ENCODE measurements at regions not wholly inside any gene's neighbourhood (a gene's known extent, or its start where the extent isn't known, plus 50 kb on each side); places are given as distances from the start of the nearest gene placed in this dataset.

DNA sequence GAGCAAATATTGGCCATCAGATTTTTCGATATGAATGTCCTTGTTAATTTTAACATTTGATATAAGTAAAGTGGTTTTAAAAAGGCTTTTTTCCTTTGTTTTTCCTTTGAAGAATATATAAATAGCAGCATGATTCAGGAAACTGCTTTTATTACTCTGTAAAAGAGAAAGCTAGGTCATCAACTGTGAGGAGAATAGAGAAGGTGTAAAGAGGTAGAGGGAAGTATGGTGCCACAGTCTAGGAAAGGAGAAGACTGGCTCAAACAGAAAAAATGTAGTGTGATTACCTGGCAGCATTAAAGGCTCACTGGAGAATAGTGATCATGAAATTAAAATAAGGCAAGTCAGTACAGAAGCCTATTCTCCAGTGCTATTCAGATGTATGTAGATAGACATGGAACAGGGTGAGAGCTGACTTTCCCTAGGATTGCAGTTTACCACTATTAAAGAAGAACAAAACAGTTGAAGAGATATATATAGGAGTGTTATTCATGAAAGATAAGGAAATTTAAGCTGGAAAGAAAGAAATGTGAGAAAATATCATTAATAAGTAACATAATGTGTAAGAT, 1115.9 kb upstream of the PCDH9 start:
- Mint-ChIP-seq H3K4me1 (no peaks in the 10 kb centered on the region), H3K27ac (no peak overlapping the region), H3K27me3 (no peaks in the 10 kb centered on the region), H3K4me3 (no peak overlapping the region), H3K9me3 (peaks cover 10 to 28% (median 19%) of the 10 kb centered on the region in 9 donors), H3K36me3 (no peaks in the 10 kb centered on the region)
- ATAC-seq, result no peak
- POLR2A ChIA-PET, result no interaction called here
- no peak for DNase-seq

GRCh38 chr13:68323124-68323523, 1093.0 kb upstream of the PCDH9 start:
- Mint-ChIP-seq H3K27me3 (no peaks in the 10 kb centered on the region), H3K9me3 (peaks cover 14 to 61% (median 34%) of the 10 kb centered on the region in 9 donors), H3K27ac (no peak overlapping the region), H3K4me3 (no peak overlapping the region), H3K4me1 (no peaks in the 10 kb centered on the region), H3K36me3 (peaks cover 0 to 9% (median 0%) of the 10 kb centered on the region in 3 donors)
- ATAC-seq, result no peak
- POLR2A ChIA-PET, result no interaction called here
- no peak for DNase-seq

- peaks cover 0 to 9% (median 0%) of the 10 kb centered on the region in 3 donors for H3K36me3 Mint-ChIP-seq
- no peak for DNase-seq
- H3K4me1 Mint-ChIP-seq, result no peaks in the 10 kb centered on the region
- H3K27ac Mint-ChIP-seq, result no peak overlapping the region
- ATAC-seq, result no peak
- H3K4me3 Mint-ChIP-seq, result no peak overlapping the region
- H3K9me3 Mint-ChIP-seq, result peaks cover 13 to 66% (median 30%) of the 10 kb centered on the region in 9 donors
- no peaks in the 10 kb centered on the region for H3K27me3 Mint-ChIP-seq
- POLR2A ChIA-PET, result no interaction called here
Observed at GRCh38 chr13:68319384-68319783, 1089.2 kb upstream of the PCDH9 start.

DNA sequence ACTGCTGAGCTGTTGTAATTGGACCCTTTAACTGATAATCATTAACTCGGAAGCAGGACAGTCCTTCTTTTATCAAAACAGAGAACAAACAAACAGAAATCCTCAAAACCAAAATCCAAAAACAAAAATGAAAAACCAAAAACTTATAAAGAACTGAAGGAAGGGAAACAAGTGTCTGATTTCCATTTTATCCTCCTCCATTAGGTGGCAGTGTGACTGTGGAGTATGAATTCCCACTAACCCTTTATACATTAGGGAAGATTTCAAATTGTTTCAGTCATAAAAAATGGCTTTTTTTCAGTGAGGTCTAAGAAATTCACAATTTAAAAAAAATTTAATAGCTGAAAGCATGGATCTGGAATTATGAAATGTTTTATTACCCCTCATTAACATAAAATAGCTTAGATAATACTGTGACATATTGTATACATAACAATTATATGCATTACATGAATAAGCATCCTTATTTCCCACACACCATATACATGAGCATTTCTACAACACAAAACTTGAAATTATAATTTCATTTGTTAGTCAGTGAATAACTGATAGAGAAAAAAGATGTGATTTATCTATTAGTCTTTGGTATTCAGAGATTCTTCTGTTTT, 1074.3 kb upstream of the PCDH9 start:
- Mint-ChIP-seq H3K27me3 (no peaks in the 10 kb centered on the region), H3K4me3 (no peak overlapping the region), H3K4me1 (no peaks in the 10 kb centered on the region), H3K27ac (no peak overlapping the region), H3K9me3 (peaks cover 0 to 16% (median 8%) of the 10 kb centered on the region in 9 donors), H3K36me3 (no peaks in the 10 kb centered on the region)
- no peak for ATAC-seq
- POLR2A ChIA-PET, result no interaction called here
- DNase-seq, result no peak

DNA sequence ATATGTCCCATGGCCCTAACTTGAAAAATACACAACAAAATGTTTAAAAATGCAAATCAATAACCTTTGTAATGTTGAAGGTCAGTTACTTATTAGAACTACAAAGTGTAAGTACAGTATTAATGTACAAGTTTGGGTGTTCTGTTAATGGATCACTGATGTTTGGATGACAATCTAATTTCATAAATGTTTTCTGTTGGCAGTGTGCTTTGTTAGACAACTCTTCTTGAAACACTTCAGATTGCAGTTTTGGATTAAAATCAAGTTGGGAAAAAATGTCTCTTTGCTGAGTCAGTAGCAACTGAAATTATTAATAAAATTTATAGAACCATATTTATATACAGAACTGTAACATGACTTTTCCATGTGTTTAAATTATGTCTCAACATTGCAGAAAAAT, 1063.5 kb upstream of the PCDH9 start:
- H3K4me1 Mint-ChIP-seq, result no peaks in the 10 kb centered on the region
- POLR2A ChIA-PET, result no interaction called here
- no peaks in the 10 kb centered on the region for H3K27me3 Mint-ChIP-seq
- H3K27ac Mint-ChIP-seq, result no peak overlapping the region
- no peak for ATAC-seq
- no peak overlapping the region for H3K4me3 Mint-ChIP-seq
- H3K9me3 Mint-ChIP-seq, result peaks cover 0 to 10% (median 0%) of the 10 kb centered on the region in 9 donors
- H3K36me3 Mint-ChIP-seq, result no peaks in the 10 kb centered on the region
- DNase-seq, result no peak

DNA sequence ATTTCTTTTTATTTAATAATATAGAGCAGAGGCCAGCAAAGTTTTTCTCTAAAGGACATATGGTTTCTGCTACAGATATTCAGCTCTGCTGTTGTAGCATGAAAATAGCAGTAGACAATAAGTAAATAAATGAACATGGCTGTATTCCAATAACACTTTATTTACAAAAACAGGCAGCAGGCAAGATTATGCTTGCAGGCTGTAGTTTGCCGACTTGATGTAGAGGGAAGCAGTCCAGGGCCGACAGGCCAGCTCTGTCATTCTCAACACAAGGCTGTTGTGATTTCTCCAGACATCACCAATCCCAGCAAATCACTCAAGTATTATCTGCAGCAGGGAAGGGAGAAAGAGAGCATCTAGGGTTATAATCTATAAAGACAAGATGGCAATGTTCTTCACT, 1062.5 kb upstream of the PCDH9 start:
- Mint-ChIP-seq H3K36me3 (no peaks in the 10 kb centered on the region), H3K4me1 (no peaks in the 10 kb centered on the region), H3K4me3 (no peak overlapping the region), H3K27ac (no peak overlapping the region), H3K27me3 (no peaks in the 10 kb centered on the region), H3K9me3 (peaks cover 0 to 11% (median 0%) of the 10 kb centered on the region in 9 donors)
- POLR2A ChIA-PET, result no interaction called here
- no peak for ATAC-seq
- no peak for DNase-seq

DNA sequence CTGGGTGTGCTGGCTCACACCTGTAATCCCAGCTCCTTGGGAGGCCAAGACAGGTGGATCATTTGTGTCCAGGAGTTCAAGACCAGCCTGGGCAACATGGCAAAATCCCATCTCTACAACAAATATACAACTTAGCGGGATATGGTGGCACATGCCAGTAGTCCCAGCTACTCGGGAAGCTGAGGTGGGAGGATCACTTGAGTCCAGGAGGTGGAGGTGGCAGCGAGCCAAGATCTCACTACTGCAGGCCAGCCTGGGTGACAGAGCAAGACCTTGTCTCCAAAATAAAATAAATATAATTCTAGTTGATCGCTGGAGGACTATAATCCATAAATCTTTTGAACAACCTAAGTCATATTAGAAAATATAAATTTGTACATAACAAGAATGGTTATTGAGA, 1061.5 kb upstream of the PCDH9 start:
- Mint-ChIP-seq H3K4me3 (no peak overlapping the region), H3K27ac (no peak overlapping the region), H3K4me1 (no peaks in the 10 kb centered on the region), H3K27me3 (no peaks in the 10 kb centered on the region), H3K9me3 (peaks cover 0 to 8% (median 0%) of the 10 kb centered on the region in 9 donors), H3K36me3 (no peaks in the 10 kb centered on the region)
- ATAC-seq (no peak), DNase-seq (no peak)
- POLR2A ChIA-PET, result no interaction called here

GRCh38 chr13:68275758-68276157, 1045.6 kb upstream of the PCDH9 start:
- Mint-ChIP-seq H3K4me1 (no peaks in the 10 kb centered on the region), H3K4me3 (no peak overlapping the region), H3K36me3 (no peaks in the 10 kb centered on the region), H3K27ac (no peak overlapping the region), H3K9me3 (peaks cover 14 to 56% (median 30%) of the 10 kb centered on the region in 9 donors), H3K27me3 (no peaks in the 10 kb centered on the region)
- DNase-seq (no peak), ATAC-seq (no peak)
- POLR2A ChIA-PET, result no interaction called here

DNA sequence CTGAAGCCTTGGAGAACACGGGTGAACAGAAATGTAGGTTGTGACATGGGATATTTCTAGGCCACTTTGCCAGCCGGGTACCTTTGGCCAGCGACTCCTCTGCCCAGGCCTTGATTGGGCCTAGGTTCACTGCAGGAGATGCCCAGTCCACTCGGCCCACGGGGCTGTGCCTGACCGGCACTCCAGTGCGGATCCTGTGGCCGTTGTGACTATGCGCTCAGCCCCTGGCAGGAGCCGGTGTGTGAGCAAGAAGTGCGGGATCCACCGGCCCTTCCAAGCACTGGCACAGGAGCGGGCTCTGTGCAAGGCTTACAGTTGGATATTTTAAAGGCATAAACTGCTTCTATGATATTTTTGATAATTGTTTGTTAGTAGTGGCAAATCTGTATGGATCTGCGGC, 1042.5 kb upstream of the PCDH9 start:
- Mint-ChIP-seq H3K27me3 (no peaks in the 10 kb centered on the region), H3K9me3 (peaks cover 13 to 47% (median 24%) of the 10 kb centered on the region in 9 donors), H3K36me3 (no peaks in the 10 kb centered on the region), H3K27ac (peak overlapping the region in 1 of 10 donors; percentile 43), H3K4me3 (no peak overlapping the region), H3K4me1 (no peaks in the 10 kb centered on the region)
- POLR2A ChIA-PET, result no interaction called here
- DNase-seq, result no peak
- no peak for ATAC-seq

DNA sequence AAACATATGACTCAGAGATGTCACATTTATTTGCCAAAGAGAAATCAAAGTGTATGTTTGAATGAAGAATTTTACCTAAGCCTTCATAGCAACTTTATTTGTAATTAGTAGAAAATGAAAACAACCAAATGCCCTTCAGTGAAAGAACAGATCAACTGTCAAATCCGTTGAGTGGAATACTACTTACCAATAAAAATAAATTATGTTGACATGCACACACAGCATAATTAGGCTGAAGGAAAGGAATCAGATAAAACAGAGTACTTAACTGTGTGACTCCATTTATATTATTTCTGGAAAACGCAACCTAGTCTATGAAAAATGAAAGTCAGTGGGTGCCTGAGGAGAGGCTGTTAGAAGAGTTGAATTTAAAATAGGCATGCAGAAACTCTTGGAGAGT, 1034.6 kb upstream of the PCDH9 start:
- H3K36me3 Mint-ChIP-seq, result no peaks in the 10 kb centered on the region
- DNase-seq (no peak), ATAC-seq (no peak)
- no peak overlapping the region for H3K4me3 Mint-ChIP-seq
- no peaks in the 10 kb centered on the region for H3K4me1 Mint-ChIP-seq
- peaks cover 0 to 23% (median 4%) of the 10 kb centered on the region in 9 donors for H3K9me3 Mint-ChIP-seq
- H3K27ac Mint-ChIP-seq, result no peak overlapping the region
- no peaks in the 10 kb centered on the region for H3K27me3 Mint-ChIP-seq
- POLR2A ChIA-PET, result no interaction called here

- no peaks in the 10 kb centered on the region for H3K4me1 Mint-ChIP-seq
- no peaks in the 10 kb centered on the region for H3K27me3 Mint-ChIP-seq
- peaks cover 2 to 25% (median 10%) of the 10 kb centered on the region in 9 donors for H3K9me3 Mint-ChIP-seq
- POLR2A ChIA-PET, result no interaction called here
- H3K36me3 Mint-ChIP-seq, result no peaks in the 10 kb centered on the region
- no peak for DNase-seq
- H3K4me3 Mint-ChIP-seq, result no peak overlapping the region
- H3K27ac Mint-ChIP-seq, result no peak overlapping the region
- no peak for ATAC-seq
Observed at GRCh38 chr13:68261105-68261504, 1031.0 kb upstream of the PCDH9 start.

GRCh38 chr13:68257111-68257842, 1027.1 kb upstream of the PCDH9 start:
- peaks cover 4 to 32% (median 18%) of the 10 kb centered on the region in 9 donors for H3K9me3 Mint-ChIP-seq
- H3K36me3 Mint-ChIP-seq, result no peaks in the 10 kb centered on the region
- ATAC-seq, result no peak
- no peaks in the 10 kb centered on the region for H3K4me1 Mint-ChIP-seq
- no peak for DNase-seq
- H3K27ac Mint-ChIP-seq, result no peak overlapping the region
- H3K27me3 Mint-ChIP-seq, result no peaks in the 10 kb centered on the region
- H3K4me3 Mint-ChIP-seq, result no peak overlapping the region
- POLR2A ChIA-PET, result no interaction called here

- DNase-seq, result no peak
- Mint-ChIP-seq H3K36me3 (no peaks in the 10 kb centered on the region), H3K27ac (no peak overlapping the region), H3K9me3 (peaks cover 1 to 25% (median 13%) of the 10 kb centered on the region in 9 donors), H3K4me1 (no peaks in the 10 kb centered on the region), H3K4me3 (no peak overlapping the region), H3K27me3 (no peaks in the 10 kb centered on the region)
- no peak for ATAC-seq
- POLR2A ChIA-PET, result no interaction called here
Observed at GRCh38 chr13:68254151-68254550, 1024.0 kb upstream of the PCDH9 start.

Data from naive thymus-derived CD8-positive, alpha-beta T cell (primary cell).